WTC11 (cell line): ENCODE measurements at regions not wholly inside any gene's neighbourhood (a gene's known extent, or its start where the extent isn't known, plus 50 kb on each side); places are given as distances from the start of the nearest gene placed in this dataset.

ENCODE experiments used
- ATAC-seq: fragments of 200-7000 bp; cut with Tn5 transposase; 2 replicates; pipeline ENCODE4 v1.10.0; 2021; ENCODE audit warnings: mild to moderate bottlenecking, moderate library complexity
- CTCF ChIA-PET: fragments of 300-600 bp; sonication (Branson Sonifier 250); formaldehyde crosslinking; loops from one replicate; lab custom pipeline; 2021; ENCODE audit warnings: antibody characterized with exemption; lab: Charles Lee
- POLR2A ChIA-PET: fragments of 350-600 bp; sonication (Branson Sonifier 250); formaldehyde crosslinking; loops from one replicate; lab custom pipeline; 2021; ENCODE audit warnings: antibody characterized with exemption; lab: Charles Lee
- DNase-seq: peaks from one replicate; pipeline ENCODE4 v3.0.0; 2021; ENCODE audit warnings: low spot score
- H3K27ac Mint-ChIP-seq: 2 replicates; pipeline ENCODE4 v1.8.0; 2021; ENCODE audit warnings: mixed read lengths
- H3K27me3 Mint-ChIP-seq: 2 replicates; pipeline ENCODE4 v1.8.0; 2021; ENCODE audit warnings: low read depth, mild to moderate bottlenecking, moderate library complexity, mixed read lengths
- H3K36me3 Mint-ChIP-seq: 2 replicates; pipeline ENCODE4 v1.8.0; 2021; ENCODE audit warnings: mixed read lengths
- H3K4me1 Mint-ChIP-seq: 2 replicates; pipeline ENCODE4 v1.8.0; 2022; ENCODE audit warnings: mixed read lengths
- H3K4me3 Mint-ChIP-seq: 2 replicates; pipeline ENCODE4 v1.8.0; 2021; ENCODE audit warnings: mild to moderate bottlenecking, moderate library complexity, mixed read lengths
- H3K9me3 Mint-ChIP-seq: 2 replicates; pipeline ENCODE4 v1.8.0; 2021; ENCODE audit warnings: mixed read lengths
- CBFB ChIP-seq: sonication (generic); formaldehyde crosslinking; IDR thresholded peaks from 2 replicates; pipeline ENCODE4 v1.8.1; 2022; ENCODE audit warnings: mild to moderate bottlenecking, low read depth, missing genetic modification reagents
- FOXJ3 ChIP-seq: sonication (generic); formaldehyde crosslinking; IDR thresholded peaks from 2 replicates; pipeline ENCODE4 v1.9.0; 2021; ENCODE audit warnings: missing genetic modification reagents, mild to moderate bottlenecking, borderline replicate concordance
- FOXP1 ChIP-seq: sonication (generic); formaldehyde crosslinking; IDR thresholded peaks from 2 replicates; pipeline ENCODE4 v1.8.0; 2022; ENCODE audit warnings: missing genetic modification reagents, mild to moderate bottlenecking, moderate library complexity, borderline replicate concordance
- HMGXB4 ChIP-seq: sonication (generic); formaldehyde crosslinking; IDR thresholded peaks from 2 replicates; pipeline ENCODE4 v1.8.1; 2023; ENCODE audit warnings: mild to moderate bottlenecking, moderate library complexity, missing genetic modification reagents
- NFYB ChIP-seq: sonication (generic); formaldehyde crosslinking; conservative IDR thresholded peaks from 2 replicates; pipeline ENCODE4 v1.8.0; 2022; ENCODE audit warnings: low read depth, missing genetic modification reagents
- RORB ChIP-seq: fragments of 250-450 bp; sonication (Bioruptor Pico); IDR thresholded peaks from 2 replicates; pipeline ENCODE4 v1.9.0; 2021; ENCODE audit warnings: mild to moderate bottlenecking
- ZNF423 ChIP-seq: fragments of 250-450 bp; sonication (Bioruptor Pico); IDR thresholded peaks from 2 replicates; pipeline ENCODE4 v2.1.2; 2022; ENCODE audit warnings: mild to moderate bottlenecking, moderate library complexity
- TF ChIP-seq, protein P1 (sequence below): sonication (generic); formaldehyde crosslinking; IDR thresholded peaks from 2 replicates; pipeline ENCODE4 v1.8.1; 2023; ENCODE audit warnings: mild to moderate bottlenecking, missing genetic modification reagents, moderate library complexity
- TF ChIP-seq, protein P2 (sequence below): fragments of 250-450 bp; sonication (Bioruptor Pico); IDR thresholded peaks from 2 replicates; pipeline ENCODE4 v1.9.0; 2021; ENCODE audit warnings: mild to moderate bottlenecking, borderline replicate concordance
- TF ChIP-seq, protein P3 (sequence below): sonication (generic); formaldehyde crosslinking; conservative IDR thresholded peaks from 2 replicates; pipeline ENCODE4 v1.8.1; 2022; ENCODE audit warnings: mild to moderate bottlenecking, missing genetic modification reagents
- TF ChIP-seq, protein P4 (sequence below): fragments of 250-450 bp; sonication (Bioruptor Pico); IDR thresholded peaks from 2 replicates; pipeline ENCODE4 v1.8.0; 2021; ENCODE audit warnings: mild to moderate bottlenecking
- TF ChIP-seq, protein P5 (sequence below): sonication (generic); formaldehyde crosslinking; IDR thresholded peaks from 2 replicates; pipeline ENCODE4 v1.8.0; 2023; ENCODE audit warnings: missing genetic modification reagents, mild to moderate bottlenecking, borderline replicate concordance

DNA sequence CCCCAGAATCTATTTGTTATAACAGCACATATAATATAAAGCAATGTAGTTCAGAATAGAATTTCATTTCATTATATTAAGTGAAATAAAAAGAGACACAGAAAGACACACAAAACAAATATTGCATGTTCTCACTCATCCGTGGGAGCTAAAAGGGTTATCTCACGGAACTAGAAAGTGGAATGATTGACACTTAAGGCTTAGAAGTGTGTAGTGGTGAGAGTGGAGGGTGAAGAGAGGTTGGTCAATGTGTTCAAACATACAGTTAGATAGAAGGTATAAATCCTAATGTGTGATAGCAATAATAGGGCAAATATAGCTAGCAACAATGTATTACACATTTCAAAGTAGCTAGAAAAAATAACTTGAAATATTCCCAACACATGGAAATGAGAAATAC is 1001.7 kb upstream of the TMPRSS15 start (continued):
- TF ChIP-seq, protein P1, sequence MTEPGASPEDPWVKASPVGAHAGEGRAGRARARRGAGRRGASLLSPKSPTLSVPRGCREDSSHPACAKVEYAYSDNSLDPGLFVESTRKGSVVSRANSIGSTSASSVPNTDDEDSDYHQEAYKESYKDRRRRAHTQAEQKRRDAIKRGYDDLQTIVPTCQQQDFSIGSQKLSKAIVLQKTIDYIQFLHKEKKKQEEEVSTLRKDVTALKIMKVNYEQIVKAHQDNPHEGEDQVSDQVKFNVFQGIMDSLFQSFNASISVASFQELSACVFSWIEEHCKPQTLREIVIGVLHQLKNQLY (CRISPR knock-in tag), result no peak
- TF ChIP-seq RORB (CRISPR knock-in tag) (no peak), NFYB (no peak)

DNA sequence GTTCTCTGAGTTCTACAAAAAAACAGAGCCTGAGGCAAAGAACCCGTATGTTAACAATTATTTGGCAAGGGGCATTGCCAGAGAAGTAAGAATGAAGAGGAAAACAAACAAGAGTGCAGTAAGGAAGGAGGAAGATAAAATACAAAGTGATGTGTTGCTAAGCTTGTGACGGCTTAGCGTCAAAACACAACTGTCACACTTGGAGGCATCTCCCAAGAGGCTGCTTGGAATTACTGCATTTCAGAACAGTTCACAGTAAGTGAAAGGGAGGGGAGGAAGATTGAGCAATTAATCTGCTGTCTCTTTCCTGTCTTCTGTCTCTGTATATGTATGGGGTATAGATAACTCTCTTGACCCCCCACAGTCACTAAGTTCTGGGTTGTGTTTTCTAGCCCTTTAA is 1017.0 kb upstream of the TMPRSS15 start:
- DNase-seq (no peak), ATAC-seq (no peak)
- TF ChIP-seq, protein P2, sequence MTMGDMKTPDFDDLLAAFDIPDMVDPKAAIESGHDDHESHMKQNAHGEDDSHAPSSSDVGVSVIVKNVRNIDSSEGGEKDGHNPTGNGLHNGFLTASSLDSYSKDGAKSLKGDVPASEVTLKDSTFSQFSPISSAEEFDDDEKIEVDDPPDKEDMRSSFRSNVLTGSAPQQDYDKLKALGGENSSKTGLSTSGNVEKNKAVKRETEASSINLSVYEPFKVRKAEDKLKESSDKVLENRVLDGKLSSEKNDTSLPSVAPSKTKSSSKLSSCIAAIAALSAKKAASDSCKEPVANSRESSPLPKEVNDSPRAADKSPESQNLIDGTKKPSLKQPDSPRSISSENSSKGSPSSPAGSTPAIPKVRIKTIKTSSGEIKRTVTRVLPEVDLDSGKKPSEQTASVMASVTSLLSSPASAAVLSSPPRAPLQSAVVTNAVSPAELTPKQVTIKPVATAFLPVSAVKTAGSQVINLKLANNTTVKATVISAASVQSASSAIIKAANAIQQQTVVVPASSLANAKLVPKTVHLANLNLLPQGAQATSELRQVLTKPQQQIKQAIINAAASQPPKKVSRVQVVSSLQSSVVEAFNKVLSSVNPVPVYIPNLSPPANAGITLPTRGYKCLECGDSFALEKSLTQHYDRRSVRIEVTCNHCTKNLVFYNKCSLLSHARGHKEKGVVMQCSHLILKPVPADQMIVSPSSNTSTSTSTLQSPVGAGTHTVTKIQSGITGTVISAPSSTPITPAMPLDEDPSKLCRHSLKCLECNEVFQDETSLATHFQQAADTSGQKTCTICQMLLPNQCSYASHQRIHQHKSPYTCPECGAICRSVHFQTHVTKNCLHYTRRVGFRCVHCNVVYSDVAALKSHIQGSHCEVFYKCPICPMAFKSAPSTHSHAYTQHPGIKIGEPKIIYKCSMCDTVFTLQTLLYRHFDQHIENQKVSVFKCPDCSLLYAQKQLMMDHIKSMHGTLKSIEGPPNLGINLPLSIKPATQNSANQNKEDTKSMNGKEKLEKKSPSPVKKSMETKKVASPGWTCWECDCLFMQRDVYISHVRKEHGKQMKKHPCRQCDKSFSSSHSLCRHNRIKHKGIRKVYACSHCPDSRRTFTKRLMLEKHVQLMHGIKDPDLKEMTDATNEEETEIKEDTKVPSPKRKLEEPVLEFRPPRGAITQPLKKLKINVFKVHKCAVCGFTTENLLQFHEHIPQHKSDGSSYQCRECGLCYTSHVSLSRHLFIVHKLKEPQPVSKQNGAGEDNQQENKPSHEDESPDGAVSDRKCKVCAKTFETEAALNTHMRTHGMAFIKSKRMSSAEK (CRISPR knock-in tag), result no peak
- TF ChIP-seq, protein P3, sequence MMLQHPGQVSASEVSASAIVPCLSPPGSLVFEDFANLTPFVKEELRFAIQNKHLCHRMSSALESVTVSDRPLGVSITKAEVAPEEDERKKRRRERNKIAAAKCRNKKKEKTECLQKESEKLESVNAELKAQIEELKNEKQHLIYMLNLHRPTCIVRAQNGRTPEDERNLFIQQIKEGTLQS, result no peak
- TF ChIP-seq CBFB (no peak), ZNF423 (CRISPR knock-in tag) (no peak), RORB (CRISPR knock-in tag) (no peak)
- TF ChIP-seq, protein P4, sequence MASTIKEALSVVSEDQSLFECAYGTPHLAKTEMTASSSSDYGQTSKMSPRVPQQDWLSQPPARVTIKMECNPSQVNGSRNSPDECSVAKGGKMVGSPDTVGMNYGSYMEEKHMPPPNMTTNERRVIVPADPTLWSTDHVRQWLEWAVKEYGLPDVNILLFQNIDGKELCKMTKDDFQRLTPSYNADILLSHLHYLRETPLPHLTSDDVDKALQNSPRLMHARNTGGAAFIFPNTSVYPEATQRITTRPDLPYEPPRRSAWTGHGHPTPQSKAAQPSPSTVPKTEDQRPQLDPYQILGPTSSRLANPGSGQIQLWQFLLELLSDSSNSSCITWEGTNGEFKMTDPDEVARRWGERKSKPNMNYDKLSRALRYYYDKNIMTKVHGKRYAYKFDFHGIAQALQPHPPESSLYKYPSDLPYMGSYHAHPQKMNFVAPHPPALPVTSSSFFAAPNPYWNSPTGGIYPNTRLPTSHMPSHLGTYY (CRISPR knock-in tag), result no peak
- peaks cover 25% of the 10 kb centered on the region for H3K9me3 Mint-ChIP-seq
- no peaks in the 10 kb centered on the region for H3K4me1 Mint-ChIP-seq
- H3K27me3 Mint-ChIP-seq, result 0 out of 2 replicates have a peak, but pooled peaks cover 3% of the 10 kb centered on the region
- H3K27ac Mint-ChIP-seq, result no peak overlapping the region
- ChIA-PET POLR2A (no interaction called here), CTCF (no interaction called here)
- no peak overlapping the region for H3K4me3 Mint-ChIP-seq
- H3K36me3 Mint-ChIP-seq, result peaks cover 18% of the 10 kb centered on the region

GRCh38 chr21:19433623-19434022 is 1030.0 kb upstream of the TMPRSS15 start:
- ChIA-PET CTCF (no interaction called here), POLR2A (no interaction called here)
- Mint-ChIP-seq H3K36me3 (peaks cover 12% of the 10 kb centered on the region), H3K27ac (no peak overlapping the region), H3K27me3 (no peaks in the 10 kb centered on the region), H3K4me3 (no peak overlapping the region), H3K4me1 (no peaks in the 10 kb centered on the region), H3K9me3 (peaks cover 13% of the 10 kb centered on the region)
- DNase-seq (no peak), ATAC-seq (no peak)
- no peak for TF ChIP-seq FOXP1
- TF ChIP-seq, protein P5, sequence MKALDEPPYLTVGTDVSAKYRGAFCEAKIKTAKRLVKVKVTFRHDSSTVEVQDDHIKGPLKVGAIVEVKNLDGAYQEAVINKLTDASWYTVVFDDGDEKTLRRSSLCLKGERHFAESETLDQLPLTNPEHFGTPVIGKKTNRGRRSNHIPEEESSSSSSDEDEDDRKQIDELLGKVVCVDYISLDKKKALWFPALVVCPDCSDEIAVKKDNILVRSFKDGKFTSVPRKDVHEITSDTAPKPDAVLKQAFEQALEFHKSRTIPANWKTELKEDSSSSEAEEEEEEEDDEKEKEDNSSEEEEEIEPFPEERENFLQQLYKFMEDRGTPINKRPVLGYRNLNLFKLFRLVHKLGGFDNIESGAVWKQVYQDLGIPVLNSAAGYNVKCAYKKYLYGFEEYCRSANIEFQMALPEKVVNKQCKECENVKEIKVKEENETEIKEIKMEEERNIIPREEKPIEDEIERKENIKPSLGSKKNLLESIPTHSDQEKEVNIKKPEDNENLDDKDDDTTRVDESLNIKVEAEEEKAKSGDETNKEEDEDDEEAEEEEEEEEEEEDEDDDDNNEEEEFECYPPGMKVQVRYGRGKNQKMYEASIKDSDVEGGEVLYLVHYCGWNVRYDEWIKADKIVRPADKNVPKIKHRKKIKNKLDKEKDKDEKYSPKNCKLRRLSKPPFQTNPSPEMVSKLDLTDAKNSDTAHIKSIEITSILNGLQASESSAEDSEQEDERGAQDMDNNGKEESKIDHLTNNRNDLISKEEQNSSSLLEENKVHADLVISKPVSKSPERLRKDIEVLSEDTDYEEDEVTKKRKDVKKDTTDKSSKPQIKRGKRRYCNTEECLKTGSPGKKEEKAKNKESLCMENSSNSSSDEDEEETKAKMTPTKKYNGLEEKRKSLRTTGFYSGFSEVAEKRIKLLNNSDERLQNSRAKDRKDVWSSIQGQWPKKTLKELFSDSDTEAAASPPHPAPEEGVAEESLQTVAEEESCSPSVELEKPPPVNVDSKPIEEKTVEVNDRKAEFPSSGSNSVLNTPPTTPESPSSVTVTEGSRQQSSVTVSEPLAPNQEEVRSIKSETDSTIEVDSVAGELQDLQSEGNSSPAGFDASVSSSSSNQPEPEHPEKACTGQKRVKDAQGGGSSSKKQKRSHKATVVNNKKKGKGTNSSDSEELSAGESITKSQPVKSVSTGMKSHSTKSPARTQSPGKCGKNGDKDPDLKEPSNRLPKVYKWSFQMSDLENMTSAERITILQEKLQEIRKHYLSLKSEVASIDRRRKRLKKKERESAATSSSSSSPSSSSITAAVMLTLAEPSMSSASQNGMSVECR (CRISPR knock-in tag), result no peak
- no peak for TF ChIP-seq HMGXB4 (CRISPR knock-in tag)
- TF ChIP-seq FOXJ3 (CRISPR knock-in tag), result no peak
